HG02973 (cell line): ENCODE measurements at regions not wholly inside any gene's neighbourhood (a gene's known extent, or its start where the extent isn't known, plus 50 kb on each side); places are given as distances from the start of the nearest gene placed in this dataset.
"Not testable (repeated sequence)": the region's sequence is repeated elsewhere in the genome, so short reads cannot be mapped to it uniquely, and the experiment has no call there.

Source experiments
- ATAC-seq: cut with Tn5 transposase; IDR thresholded peaks from one replicate; pipeline ENCODE4 v1.9.1; 2021; ENCODE audit warnings: moderate library complexity; ENCODE audit not compliant: unreplicated experiment

- ATAC-seq, result no peak
These were observed 64.0 kb downstream of the TBR1 start for GRCh38 chr2:161480123-161480522.

GRCh38 chr2:161481619-161482018 is 65.5 kb downstream of the TBR1 start:
- ATAC-seq, result no peak

GRCh38 chr2:161484061-161484460 is 68.0 kb downstream of the TBR1 start:
- no peak for ATAC-seq

DNA sequence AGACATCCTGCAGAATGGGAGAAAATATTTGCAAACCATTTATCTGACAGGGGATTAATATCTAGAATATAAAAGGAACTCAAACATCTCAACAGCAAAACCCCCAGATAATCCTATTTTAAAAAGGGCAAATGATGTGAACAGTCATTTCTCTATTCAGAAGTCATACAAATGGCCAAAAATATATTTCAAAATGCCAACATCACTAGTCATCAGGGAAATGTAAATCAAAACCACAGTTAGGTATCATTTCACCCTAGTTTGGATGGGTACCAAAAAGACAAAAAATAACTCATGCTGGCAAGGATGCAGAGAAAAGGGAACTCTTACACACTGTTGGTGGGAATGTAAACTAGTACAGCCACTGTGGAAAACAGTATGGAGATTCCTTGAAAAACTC is 70.0 kb downstream of the TBR1 start:
- ATAC-seq, result no peak

DNA sequence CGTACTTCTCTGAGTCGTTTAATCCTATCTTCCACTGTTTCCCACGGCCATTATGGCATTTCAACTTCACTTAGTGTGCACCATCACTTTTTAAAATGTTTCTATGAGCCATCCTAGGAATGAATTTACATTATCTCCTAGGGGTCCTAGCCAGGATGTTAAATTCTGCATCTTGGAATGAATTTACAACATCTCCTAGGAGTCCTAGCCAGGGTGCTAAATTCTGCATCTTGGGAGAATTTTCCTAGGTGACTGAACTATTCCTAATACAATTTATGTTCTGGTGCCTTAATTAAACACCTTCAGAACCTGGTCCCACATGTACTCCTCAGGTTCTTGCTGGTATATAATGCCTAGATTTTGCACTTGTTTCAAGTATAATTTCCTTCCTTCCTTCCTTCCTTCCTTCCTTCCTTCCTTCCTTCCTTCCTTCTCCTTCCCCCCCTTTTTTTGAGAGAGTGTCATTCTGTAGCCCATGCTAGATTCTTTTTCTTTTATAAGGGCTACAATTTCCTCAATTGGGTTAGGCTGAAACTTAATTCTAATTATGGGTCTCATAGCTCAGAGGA is 72.1 kb downstream of the TBR1 start:
- ATAC-seq, result no peak

GRCh38 chr2:161488879-161489278 is 72.8 kb downstream of the TBR1 start:
- ATAC-seq, result no peak

- peak; percentile 81 for ATAC-seq
These were observed 85.0 kb downstream of the TBR1 start for GRCh38 chr2:161500892-161501610.

DNA sequence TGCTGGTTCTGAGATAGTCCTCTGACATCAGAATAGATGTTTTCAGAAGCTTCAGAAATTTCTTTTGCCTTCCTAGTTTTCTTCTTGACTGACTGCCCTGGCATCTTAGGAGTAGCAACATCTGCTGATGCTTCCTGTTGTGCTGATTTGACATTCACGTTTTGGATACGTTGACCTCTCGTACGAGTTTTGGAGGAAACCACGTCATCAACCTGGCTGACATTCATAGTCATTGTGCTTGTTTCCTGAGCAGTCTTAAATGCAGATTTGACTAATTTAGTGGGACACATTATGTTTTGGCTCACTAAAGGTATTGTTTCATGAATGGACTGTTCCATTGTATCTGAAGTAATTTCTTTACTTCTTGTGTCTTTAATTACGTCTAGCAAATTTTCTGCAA is 86.2 kb downstream of the TBR1 start:
- not testable (repeated sequence) for ATAC-seq

DNA sequence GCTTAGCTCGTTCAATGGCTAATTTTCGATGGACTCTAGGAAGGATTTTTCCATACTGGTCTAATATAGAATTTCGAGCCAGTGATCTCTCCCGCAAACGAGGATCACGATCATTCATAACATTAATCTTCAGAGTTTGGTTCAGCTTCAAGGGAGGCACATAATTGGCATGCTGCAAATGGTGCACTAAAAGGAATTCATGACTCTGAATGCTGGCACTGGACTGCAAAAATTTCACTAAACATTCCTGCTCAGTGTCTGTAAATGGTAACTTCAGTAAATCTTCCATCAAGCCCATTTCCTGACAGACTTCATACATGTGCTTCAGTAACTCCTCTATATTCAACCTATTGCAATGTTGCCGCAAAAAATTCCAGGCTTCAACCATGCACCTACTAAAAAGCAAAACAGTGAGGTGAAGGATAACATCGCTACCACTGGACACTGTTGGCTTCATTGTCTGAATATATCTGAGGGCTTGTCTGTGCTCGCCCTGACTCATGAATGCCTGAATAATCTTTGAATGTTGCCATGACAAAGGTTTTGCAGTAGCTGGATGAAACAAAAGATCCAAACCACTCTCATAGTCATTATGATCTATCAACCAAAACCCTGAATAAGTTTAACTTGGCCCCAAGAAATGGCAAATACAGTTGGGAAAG is 88.7 kb downstream of the TBR1 start:
- not testable (repeated sequence) for ATAC-seq

DNA sequence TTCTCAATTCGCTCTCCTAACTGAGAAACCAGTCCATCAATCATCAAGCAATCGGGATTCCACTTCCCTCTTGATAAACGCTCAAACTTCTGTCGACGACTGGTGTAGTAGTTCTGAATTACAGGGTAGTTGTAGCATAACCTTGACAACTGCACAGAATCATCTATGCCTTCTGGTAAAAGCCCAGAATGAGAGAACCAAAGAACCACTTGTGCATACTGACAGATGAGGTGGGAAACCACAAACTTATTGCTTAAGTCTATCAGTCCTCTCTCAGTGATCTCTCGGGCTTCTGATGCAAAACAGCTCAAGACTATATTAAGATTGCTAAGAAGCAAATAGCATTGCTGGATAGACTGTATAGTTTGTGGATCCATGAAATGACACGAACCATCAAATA is 89.4 kb downstream of the TBR1 start:
- ATAC-seq, result not testable (repeated sequence)

- not testable (repeated sequence) for ATAC-seq
These were observed 97.4 kb downstream of the TBR1 start for GRCh38 chr2:161513295-161514032.

GRCh38 chr2:161522796-161523195 is 101.4 kb upstream of the SLC4A10 start:
- no peak for ATAC-seq

DNA sequence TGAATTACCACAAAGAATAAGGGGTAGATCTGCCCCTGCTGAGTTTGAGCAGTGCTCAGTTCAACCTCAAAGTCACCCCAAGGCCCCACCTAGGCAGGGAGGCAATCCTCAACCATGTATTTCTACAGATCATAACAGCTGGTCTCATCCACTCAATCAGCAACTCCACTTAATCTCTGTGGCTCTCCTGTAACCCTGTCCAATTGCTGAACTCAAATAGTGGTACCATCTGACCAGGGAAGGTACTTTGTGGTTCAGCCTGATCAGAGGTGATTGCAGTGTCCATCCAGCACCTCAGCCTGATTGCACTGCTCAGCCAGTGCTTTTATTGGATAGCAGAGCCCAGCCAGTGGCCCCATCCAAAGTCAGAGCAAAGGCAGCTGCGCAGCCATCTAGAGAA is 91.0 kb upstream of the SLC4A10 start:
- no peak for ATAC-seq

DNA sequence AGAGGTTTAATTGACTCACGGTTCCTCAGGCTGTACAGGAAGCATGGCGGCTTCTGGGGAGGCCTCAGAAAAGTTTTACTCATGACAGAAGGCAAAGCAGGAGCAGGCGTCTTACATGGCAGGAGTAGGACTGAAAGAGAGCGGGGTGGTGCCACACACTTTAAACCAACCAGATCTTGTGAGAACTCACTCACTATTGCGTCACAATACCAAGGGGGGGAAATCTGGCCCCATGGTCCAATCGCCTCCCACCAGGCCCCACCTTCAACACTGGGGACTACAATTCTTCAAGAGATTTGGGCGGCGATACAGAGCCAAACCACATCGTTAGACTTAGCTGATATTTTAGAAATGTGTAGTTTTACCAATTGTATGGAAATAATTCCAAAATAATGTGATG is 77.6 kb upstream of the SLC4A10 start:
- no peak for ATAC-seq

DNA sequence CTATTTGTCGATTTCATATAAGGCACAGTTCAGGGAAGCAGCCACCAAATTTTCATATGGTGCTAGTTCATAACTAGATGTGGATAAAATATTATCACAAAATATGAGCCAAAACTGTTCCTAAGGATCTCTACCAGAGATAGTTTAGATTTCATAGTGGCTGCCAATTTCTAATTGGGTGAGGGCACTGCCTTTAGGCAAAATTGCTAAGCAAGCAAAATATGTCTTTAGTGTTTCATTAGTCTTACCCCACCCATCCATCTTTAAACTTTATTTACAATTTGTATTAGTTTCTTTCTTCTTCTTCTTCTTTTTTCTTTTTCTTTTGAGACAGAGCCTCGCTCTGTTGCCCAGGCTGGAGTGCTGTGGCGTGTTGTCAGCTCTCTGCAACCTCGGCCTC is 77.1 kb upstream of the SLC4A10 start:
- no peak for ATAC-seq

- no peak for ATAC-seq
These were observed 72.2 kb upstream of the SLC4A10 start for GRCh38 chr2:161552015-161552414.

- ATAC-seq, result no peak
These were observed 68.4 kb upstream of the SLC4A10 start for GRCh38 chr2:161555826-161556225.

DNA sequence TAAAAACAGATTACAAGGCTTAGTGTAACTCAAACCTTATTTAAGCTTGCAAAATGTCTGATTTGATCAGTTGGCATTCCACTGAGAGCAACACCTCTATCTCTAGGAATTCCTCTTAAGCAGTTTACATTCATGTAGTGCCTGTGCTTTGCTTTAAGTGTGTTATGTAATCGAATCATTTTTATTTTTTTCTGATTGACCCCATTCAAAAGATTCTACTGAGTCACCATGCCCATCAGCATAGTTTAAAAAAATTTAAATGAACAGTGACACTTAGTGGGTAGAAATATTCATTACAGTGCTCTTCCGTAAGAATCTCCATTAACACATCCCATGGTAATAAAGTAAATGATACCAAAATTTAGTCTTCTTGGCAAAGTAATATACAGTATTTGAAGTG is 67.8 kb upstream of the SLC4A10 start:
- no peak for ATAC-seq

DNA sequence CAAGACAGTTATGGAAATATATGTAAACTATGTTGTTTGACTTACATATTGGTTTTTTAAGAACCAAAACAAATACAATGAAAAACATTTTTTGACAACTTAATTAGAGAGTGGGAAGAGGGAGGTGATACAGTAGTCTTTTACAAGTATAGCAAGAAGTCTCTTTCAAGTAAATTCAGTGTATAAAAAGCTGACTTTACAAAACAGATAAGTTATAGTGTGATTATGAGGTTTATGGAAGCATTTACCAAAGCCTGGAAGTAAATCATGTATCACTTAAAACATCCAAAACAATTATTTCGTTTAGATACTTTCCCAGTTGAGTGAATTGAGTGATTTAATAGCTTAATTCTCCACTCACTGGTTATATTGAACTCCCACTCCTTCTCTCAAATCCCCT is 66.7 kb upstream of the SLC4A10 start:
- no peak for ATAC-seq

DNA sequence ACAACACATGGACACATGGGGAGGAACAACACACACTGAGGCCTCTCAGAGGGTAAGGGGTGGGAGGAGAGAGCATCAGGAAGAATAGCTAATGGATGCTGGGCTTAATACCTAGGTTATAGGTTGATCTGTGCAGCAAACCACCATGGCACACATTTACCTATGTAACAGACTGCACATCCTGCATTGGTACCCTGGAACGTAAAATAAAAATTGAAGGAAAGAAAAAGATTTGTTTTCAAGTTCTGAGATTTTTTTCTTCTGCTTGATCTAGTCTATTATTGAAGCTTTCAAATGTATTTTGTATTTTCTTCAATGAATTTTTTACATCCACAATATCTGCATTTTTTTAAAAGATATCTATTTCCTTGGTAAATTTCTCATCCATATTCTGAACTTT is 59.3 kb upstream of the SLC4A10 start:
- no peak for ATAC-seq

- no peak for ATAC-seq
These were observed 54.8 kb upstream of the SLC4A10 start for GRCh38 chr2:161569401-161569800.
